ENCODE measurements at regions not wholly inside any gene's neighbourhood (a gene's known extent, or its start where the extent isn't known, plus 50 kb on each side); places are given as distances from the start of the nearest gene placed in this dataset.

DNA sequence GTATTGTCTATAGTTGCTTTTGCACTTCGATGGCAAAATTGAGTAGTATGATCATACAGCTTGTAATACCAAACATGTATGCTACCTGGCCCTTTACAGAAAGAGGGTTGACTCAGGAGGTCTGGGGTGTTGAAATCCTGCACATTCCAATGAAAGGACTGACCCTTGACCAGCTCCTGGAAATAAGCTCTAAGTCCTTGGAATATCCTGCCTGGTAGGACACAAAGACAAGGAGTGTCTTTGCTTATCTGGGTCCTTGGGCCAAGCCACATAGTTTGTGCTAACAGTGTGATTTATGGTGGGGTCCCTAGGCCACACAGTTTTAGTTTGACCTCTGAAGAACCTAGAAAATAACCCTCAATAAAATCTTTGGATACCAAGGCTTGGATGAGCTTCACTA, 89.3 kb upstream of the FTMT start:
- no peak for DNase-seq (ENCODE audit: low read depth)
- TF ChIP-seq CTCF (conservative IDR thresholded peaks at IDR 0.05; ENCODE audit: low read depth, low read length): no peak
- H3K4me3 ChIP-seq (ENCODE audit: low read length): no peak overlapping the region

DNA sequence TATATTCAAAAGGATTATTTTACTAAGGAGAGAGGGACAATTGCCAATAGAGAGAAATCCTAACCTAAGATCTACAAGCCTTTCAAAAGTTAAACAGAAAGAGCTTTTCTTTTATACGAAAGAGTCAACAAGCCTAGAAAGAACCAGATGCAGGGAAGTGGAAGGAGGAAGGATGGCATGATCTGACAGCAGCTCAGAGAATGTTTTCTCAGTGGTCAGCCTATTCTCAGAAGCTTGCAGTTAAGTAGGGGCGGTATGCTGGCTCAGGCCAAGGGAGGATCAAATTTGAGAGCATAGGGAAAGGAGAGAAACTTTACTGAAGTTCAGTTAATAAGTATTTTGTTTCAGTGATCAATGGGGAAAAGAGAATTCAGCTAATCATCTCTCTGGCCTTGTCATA, 88.0 kb upstream of the FTMT start:
- no peak for DNase-seq (ENCODE audit: low read depth)
- TF ChIP-seq CTCF (conservative IDR thresholded peaks at IDR 0.05; ENCODE audit: low read depth, low read length): no peak
- H3K4me3 ChIP-seq (ENCODE audit: low read length): no peak overlapping the region

GRCh38 chr5:121780406-121780805, 71.3 kb upstream of the FTMT start:
- no peak for DNase-seq (ENCODE audit: low read depth)
- no peak overlapping the region for H3K4me3 ChIP-seq (ENCODE audit: low read length)
- no peak for TF ChIP-seq CTCF (conservative IDR thresholded peaks at IDR 0.05; ENCODE audit: low read depth, low read length)

- H3K4me3 ChIP-seq (ENCODE audit: low read length): no peak overlapping the region
- no peak for TF ChIP-seq CTCF (conservative IDR thresholded peaks at IDR 0.05; ENCODE audit: low read depth, low read length)
- no peak for DNase-seq (ENCODE audit: low read depth)
Observed at GRCh38 chr5:121783700-121784099, 68.0 kb upstream of the FTMT start.

DNA sequence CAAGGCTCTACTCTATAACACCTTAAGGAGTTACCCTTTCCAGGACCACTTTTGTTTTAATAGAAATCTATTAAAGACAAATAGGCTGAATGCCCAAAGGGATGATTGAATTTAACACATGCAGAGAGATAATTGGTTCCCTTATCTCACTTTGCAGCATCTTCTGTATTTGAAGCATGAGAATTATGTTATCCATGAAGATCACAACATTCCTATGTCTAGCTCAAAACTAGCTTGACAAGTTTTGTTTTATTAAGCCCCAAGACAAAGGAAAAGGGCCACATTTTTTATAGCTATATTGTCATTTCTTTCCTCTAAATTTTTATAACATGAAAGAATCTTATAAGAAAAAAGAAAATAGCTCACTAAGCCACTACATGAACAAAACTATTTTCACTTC, 57.9 kb upstream of the FTMT start:
- no peak for DNase-seq (ENCODE audit: low read depth)
- H3K4me3 ChIP-seq (ENCODE audit: low read length): no peak overlapping the region
- no peak for TF ChIP-seq CTCF (conservative IDR thresholded peaks at IDR 0.05; ENCODE audit: low read depth, low read length)

DNA sequence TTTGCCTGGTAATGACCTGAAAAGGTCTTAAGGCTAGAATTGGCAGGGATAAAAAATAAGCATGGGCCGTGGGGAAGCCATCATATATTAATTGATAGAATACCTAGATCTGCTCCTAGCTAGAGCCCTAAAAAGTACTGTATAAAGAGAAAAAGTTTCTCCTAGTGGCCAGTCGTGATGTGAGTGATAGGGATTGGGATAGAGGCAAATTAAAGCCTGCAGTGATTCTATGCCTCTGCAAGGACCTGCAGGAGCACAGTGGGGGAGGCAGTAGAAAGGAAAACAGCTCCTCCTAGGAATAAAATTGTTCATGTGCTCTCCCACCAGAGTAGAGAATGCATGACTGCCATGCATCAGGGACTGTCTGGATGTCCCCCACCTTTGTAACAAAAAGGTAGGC, 56.2 kb upstream of the FTMT start:
- H3K4me3 ChIP-seq (ENCODE audit: low read length): no peak overlapping the region
- TF ChIP-seq CTCF (conservative IDR thresholded peaks at IDR 0.05; ENCODE audit: low read depth, low read length): no peak
- no peak for DNase-seq (ENCODE audit: low read depth)

DNA sequence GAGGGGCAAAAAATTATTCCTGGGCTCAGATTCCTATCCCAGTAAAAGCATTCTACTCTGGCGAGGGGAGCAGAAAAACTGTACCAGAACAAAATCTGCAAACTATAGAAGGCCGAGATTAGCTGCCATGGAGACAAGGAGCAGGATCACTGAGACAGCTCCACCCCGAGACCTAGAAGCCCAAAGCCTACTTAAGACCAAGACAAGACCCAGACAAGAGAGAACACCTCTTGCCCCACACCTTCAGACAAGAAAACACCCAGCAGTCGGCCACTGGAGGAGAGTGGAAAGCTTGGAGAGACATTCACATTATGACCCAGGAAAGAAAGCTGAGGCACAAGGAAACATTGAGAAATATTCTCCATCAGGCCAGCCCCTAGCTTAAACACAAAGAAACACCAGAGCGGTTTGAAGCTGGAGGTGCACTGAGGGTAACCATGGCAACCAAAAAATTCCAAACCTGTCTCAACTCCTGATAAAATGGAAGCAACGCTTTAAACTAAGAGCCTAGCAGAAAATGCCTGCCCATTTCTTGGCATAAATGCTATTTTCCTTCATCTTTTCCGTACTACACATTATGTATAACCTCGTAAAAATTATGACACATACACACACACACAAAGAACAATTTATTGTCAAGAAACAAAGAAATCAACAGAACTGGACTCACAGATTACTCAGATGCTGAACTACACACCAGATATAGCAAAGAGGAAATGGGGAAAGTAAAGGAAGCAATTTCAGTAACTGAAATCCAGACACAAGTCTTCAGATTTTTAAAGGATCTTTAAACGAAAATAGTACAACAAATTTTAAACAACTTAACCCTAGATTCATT, 53.8 kb upstream of the FTMT start:
- DNase-seq (ENCODE audit: low read depth): no peak
- H3K4me3 ChIP-seq (ENCODE audit: low read length): no peak overlapping the region
- TF ChIP-seq CTCF (conservative IDR thresholded peaks at IDR 0.05; ENCODE audit: low read depth, low read length): no peak
